A549 (cell line): ENCODE measurements at regions not wholly inside any gene's neighbourhood (a gene's known extent, or its start where the extent isn't known, plus 50 kb on each side); places are given as distances from the start of the nearest gene placed in this dataset.
A peak's percentile ranks its signal among the peaks of the same experiment; 100 is the strongest.

Source experiments
- ATAC-seq, 2 experiments: fragments of 200-7000 bp in 1 of 2; fragments of >200 bp in 1 of 2; cut with Nextera tagmentation in 1 of 2; cut with Tn5 transposase in 1 of 2; 3 replicates each; pipeline versions ENCODE4 v1.8.0 to v1.9.1; 2018 to 2020; ENCODE audit warnings: mild to moderate bottlenecking in 1 of 2, moderate library complexity in 1 of 2
- CTCF ChIA-PET: fragments of 300-600 bp; sonication (Branson Sonifier 250); formaldehyde crosslinking; extraction: SDS; loops from one replicate; lab custom pipeline; 2021; ENCODE audit warnings: antibody characterized with exemption, inconsistent platforms; lab: Yijun Ruan, JAX
- POLR2A ChIA-PET: fragments of 350-600 bp; formaldehyde crosslinking; extraction: SDS; loops from one replicate; lab custom pipeline; 2021; ENCODE audit warnings: antibody characterized with exemption, inconsistent platforms; lab: Yijun Ruan, JAX
- DNase-seq, 2 experiments: peaks; one replicate each; pipeline versions ENCODE4 v3.0.0 to v3.0.0-alpha.2; 2011 to 2016; ENCODE audit warnings: low read depth in 1 of 2, low spot score in 1 of 2
- FAIRE-seq: peaks from 2 replicates; lab custom pipeline; 2011; peaks lifted over from hg19 to GRCh38; lab: Jason Lieb, UNC
- H3K27ac ChIP-seq, 2 experiments: fragments of >200 bp; sonication (Bioruptor Twin); formaldehyde crosslinking; 3 replicates each; pipeline ENCODE4 v1.5.1; 2016 to 2017
- H3K4me1 ChIP-seq: fragments of >200 bp; sonication (Bioruptor Twin); formaldehyde crosslinking; 3 replicates; pipeline ENCODE4 v1.6.1; 2016
- H3K4me2 ChIP-seq: fragments of >200 bp; sonication (Bioruptor Twin); formaldehyde crosslinking; 3 replicates; pipeline ENCODE4 v1.6.1; 2016
- H3K4me3 ChIP-seq: fragments of >200 bp; sonication (Bioruptor Twin); formaldehyde crosslinking; 3 replicates; pipeline ENCODE4 v1.5.1; 2016
- H3K9me3 ChIP-seq: fragments of >200 bp; sonication (Bioruptor Twin); formaldehyde crosslinking; 3 replicates; pipeline ENCODE4 v1.6.1; 2016
- FOSB ChIP-seq: fragments of 250-450 bp; sonication (Bioruptor Pico); IDR thresholded peaks from 2 replicates; pipeline ENCODE4 v1.5.0; 2020; ENCODE audit warnings: mild to moderate bottlenecking, moderate library complexity
- HDAC2 ChIP-seq: fragments of 200-600 bp; sonication (generic); IDR thresholded peaks from 2 replicates; pipeline ENCODE4 v1.6.1; 2016
- HES2 ChIP-seq: fragments of >200 bp; sonication (Bioruptor Twin); formaldehyde crosslinking; IDR thresholded peaks from 2 replicates; pipeline ENCODE4 v1.6.1; 2016
- HOXA7 ChIP-seq: fragments of 250-450 bp; sonication (Bioruptor Pico); IDR thresholded peaks from 2 replicates; pipeline ENCODE4 v1.5.0; 2020; ENCODE audit warnings: mild to moderate bottlenecking, moderate library complexity
- HOXB5 ChIP-seq: fragments of 250-450 bp; sonication (Bioruptor Pico); IDR thresholded peaks from 2 replicates; pipeline ENCODE4 v1.5.0; 2020; ENCODE audit warnings: mild to moderate bottlenecking, moderate library complexity
- JUN ChIP-seq, 2 experiments: fragments of >200 bp; sonication (Bioruptor Twin); formaldehyde crosslinking; IDR thresholded peaks; 2 replicates in 1 of 2; 3 replicates in 1 of 2; pipeline ENCODE4 v1.6.1; 2016 to 2017
- KDM1A ChIP-seq: fragments of 200-600 bp; sonication (generic); IDR thresholded peaks from 2 replicates; pipeline ENCODE4 v1.6.1; 2016; ENCODE audit warnings: low read depth, mild to moderate bottlenecking
- MAFK ChIP-seq: fragments of 450-650 bp; IDR thresholded peaks from 2 replicates; pipeline ENCODE4 v1.6.1; 2014; ENCODE audit not compliant: partially characterized antibody
- MYC ChIP-seq: IDR thresholded peaks from 2 replicates; pipeline ENCODE4 v1.6.1; 2012; ENCODE audit warnings: mild to moderate bottlenecking, inconsistent platforms, low read length, improper control_type of control experiment, borderline replicate concordance
- NFE2L2 ChIP-seq: fragments of 150-350 bp; conservative IDR thresholded peaks from 2 replicates; pipeline ENCODE4 v1.6.1; 2014; ENCODE audit warnings: low read length
- NPAS2 ChIP-seq: fragments of 250-450 bp; sonication (Bioruptor Pico); IDR thresholded peaks from 2 replicates; pipeline ENCODE4 v1.8.0; 2022; ENCODE audit warnings: mild to moderate bottlenecking, moderate library complexity, borderline replicate concordance
- PBX3 ChIP-seq: IDR thresholded peaks from 2 replicates; pipeline ENCODE4 v1.6.1; 2012
- POLR2AphosphoS2 ChIP-seq: conservative IDR thresholded peaks from 2 replicates; pipeline ENCODE4 v1.6.1; 2012; ENCODE audit warnings: low read length, improper control_type of control experiment, inconsistent platforms
- RFX5 ChIP-seq: fragments of 450-650 bp; IDR thresholded peaks from 2 replicates; pipeline ENCODE4 v1.7.1; 2014; ENCODE audit warnings: antibody characterized with exemption, mild to moderate bottlenecking, moderate library complexity
- SREBF2 ChIP-seq: fragments of 450-650 bp; IDR thresholded peaks from 2 replicates; pipeline ENCODE4 v1.6.1; 2014; ENCODE audit warnings: mild to moderate bottlenecking, moderate library complexity
- TFCP2L1 ChIP-seq: fragments of 250-450 bp; sonication (Bioruptor Pico); IDR thresholded peaks from 2 replicates; pipeline ENCODE4 v1.5.0; 2021; ENCODE audit warnings: mild to moderate bottlenecking
- ZNF302 ChIP-seq: fragments of 250-450 bp; sonication (Bioruptor Pico); IDR thresholded peaks from 2 replicates; pipeline ENCODE4 v1.9.0; 2021; ENCODE audit warnings: inconsistent platforms, mild to moderate bottlenecking, moderate library complexity
- WGBS: methylation state at CpG from one replicate; pipeline ENCODE4 v1.1.6; 2017; ENCODE audit errors: missing lambda C conversion rate; 5-methylcytosine and 5-hydroxymethylcytosine counted together
- TF ChIP-seq, protein P1 (sequence below): fragments of 250-450 bp; sonication (Bioruptor Pico); IDR thresholded peaks from 2 replicates; pipeline ENCODE4 v1.5.0; 2021; ENCODE audit warnings: mild to moderate bottlenecking, moderate library complexity, borderline replicate concordance

GRCh38 chr22:47718337-47718736, 955.9 kb downstream of the TBC1D22A start:
- 76% methylated on average over 3 of the region's 3 CpGs for WGBS
- POLR2A ChIA-PET: no interaction called here
- Histone ChIP-seq H3K4me1 (no peaks in the 10 kb centered on the region), H3K27ac (no peak overlapping the region), H3K4me3 (no peak overlapping the region), H3K9me3 (no peaks in the 10 kb centered on the region), H3K4me2 (no peak overlapping the region)
- no peak for DNase-seq
- TF ChIP-seq SREBF2 (no peak), KDM1A (no peak), HDAC2 (no peak), FOSB (CRISPR knock-in tag) (no peak), JUN (IDR thresholded peaks at IDR 0.05) (no peak), MYC (no peak), NPAS2 (CRISPR knock-in tag) (no peak), NFE2L2 (no peak), POLR2AphosphoS2 (no peak), HOXA7 (CRISPR knock-in tag) (no peak), RFX5 (no peak)
- TF ChIP-seq, protein P1, sequence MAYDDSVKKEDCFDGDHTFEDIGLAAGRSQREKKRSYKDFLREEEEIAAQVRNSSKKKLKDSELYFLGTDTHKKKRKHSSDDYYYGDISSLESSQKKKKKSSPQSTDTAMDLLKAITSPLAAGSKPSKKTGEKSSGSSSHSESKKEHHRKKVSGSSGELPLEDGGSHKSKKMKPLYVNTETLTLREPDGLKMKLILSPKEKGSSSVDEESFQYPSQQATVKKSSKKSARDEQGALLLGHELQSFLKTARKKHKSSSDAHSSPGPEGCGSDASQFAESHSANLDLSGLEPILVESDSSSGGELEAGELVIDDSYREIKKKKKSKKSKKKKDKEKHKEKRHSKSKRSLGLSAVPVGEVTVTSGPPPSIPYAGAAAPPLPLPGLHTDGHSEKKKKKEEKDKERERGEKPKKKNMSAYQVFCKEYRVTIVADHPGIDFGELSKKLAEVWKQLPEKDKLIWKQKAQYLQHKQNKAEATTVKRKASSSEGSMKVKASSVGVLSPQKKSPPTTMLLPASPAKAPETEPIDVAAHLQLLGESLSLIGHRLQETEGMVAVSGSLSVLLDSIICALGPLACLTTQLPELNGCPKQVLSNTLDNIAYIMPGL (CRISPR knock-in tag): no peak
- CTCF ChIA-PET: no interaction called here
- ATAC-seq: no peak
- no peak for FAIRE-seq

GRCh38 chr22:47716890-47717615, 954.6 kb downstream of the TBC1D22A start:
- no peak for TF ChIP-seq PBX3
- WGBS: 63% methylated on average over 14 of the region's 16 CpGs
- H3K4me2 ChIP-seq: no peak overlapping the region
- H3K4me3 ChIP-seq: no peak overlapping the region
- no peak for ATAC-seq
- CTCF ChIA-PET: no interaction called here
- H3K27ac ChIP-seq: no peak overlapping the region
- no peaks in the 10 kb centered on the region for H3K4me1 ChIP-seq
- no peak for FAIRE-seq
- no peaks in the 10 kb centered on the region for H3K9me3 ChIP-seq
- DNase-seq: no peak
- POLR2A ChIA-PET: no interaction called here

DNA sequence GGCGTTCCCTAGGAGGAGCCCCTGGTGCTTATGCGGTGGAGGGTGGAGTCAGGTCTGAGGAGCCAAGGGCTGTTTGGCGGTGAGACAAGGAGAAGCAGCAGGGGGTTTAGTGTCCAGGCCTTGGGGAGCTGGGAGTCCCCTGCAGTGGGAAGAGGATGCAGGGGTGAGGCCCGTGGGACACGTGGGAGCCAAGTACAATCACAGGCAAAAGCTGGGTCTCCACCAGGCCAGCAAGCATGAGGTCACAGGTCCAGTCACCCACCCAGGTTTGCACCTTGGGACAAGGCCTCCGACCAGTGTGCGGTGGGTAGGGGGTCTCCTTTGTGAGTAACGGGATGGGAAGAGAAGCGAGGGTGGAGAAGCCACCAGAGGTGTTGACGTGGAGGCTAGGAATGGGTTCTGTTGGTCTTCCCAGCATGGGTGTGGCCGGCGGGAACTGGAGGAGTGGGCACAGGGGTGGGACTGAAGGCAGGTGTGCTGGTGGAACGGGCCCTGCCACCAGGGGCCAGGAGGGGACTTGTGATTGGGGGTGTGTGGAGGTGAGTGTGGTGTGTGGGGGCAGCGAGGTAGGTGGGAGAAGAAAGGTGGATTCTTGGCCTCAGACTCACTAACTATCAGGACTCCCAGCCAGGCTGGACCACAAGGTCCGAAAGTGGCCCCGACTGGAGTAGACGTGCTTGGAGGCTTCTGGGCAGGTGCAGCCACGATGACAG, 953.6 kb downstream of the TBC1D22A start:
- FAIRE-seq (no peak), DNase-seq (no peak), ATAC-seq (no peak)
- TF ChIP-seq NFE2L2: no peak
- TF ChIP-seq HES2: no peak
- no peak for TF ChIP-seq TFCP2L1 (CRISPR knock-in tag)
- POLR2A ChIA-PET: no interaction called here
- Histone ChIP-seq H3K27ac (no peak overlapping the region), H3K4me2 (no peak overlapping the region), H3K9me3 (no peaks in the 10 kb centered on the region), H3K4me3 (no peak overlapping the region), H3K4me1 (no peaks in the 10 kb centered on the region)
- 80% methylated on average over 13 of the region's 18 CpGs for WGBS
- CTCF ChIA-PET: interaction anchor here (0.6 kb wide), 1 partner anchor 633 kb away, joined by 3 read pairs; no protein-coding TSS in a partner anchor

- ChIA-PET CTCF (no interaction called here), POLR2A (no interaction called here)
- no peak for FAIRE-seq
- Histone ChIP-seq H3K4me3 (no peak overlapping the region), H3K4me1 (no peaks in the 10 kb centered on the region), H3K9me3 (no peaks in the 10 kb centered on the region), H3K4me2 (no peak overlapping the region), H3K27ac (no peak overlapping the region)
- 59% methylated on average over 4 of the region's 10 CpGs for WGBS
- DNase-seq: no peak
- TF ChIP-seq ZNF302 (CRISPR knock-in tag) (no peak), HOXB5 (CRISPR knock-in tag) (no peak), MAFK (peak; percentile 58)
- TF ChIP-seq, protein P1 (CRISPR knock-in tag): no peak
- no peak for ATAC-seq
Measured at GRCh38 chr22:47713941-47714340, 951.5 kb downstream of the TBC1D22A start.
